ENCODE measurements at regions not wholly inside any gene's neighbourhood (a gene's known extent, or its start where the extent isn't known, plus 50 kb on each side); places are given as distances from the start of the nearest gene placed in this dataset.
"Not testable (repeated sequence)": the region's sequence is repeated elsewhere in the genome, so short reads cannot be mapped to it uniquely, and the experiment has no call there.

DNA sequence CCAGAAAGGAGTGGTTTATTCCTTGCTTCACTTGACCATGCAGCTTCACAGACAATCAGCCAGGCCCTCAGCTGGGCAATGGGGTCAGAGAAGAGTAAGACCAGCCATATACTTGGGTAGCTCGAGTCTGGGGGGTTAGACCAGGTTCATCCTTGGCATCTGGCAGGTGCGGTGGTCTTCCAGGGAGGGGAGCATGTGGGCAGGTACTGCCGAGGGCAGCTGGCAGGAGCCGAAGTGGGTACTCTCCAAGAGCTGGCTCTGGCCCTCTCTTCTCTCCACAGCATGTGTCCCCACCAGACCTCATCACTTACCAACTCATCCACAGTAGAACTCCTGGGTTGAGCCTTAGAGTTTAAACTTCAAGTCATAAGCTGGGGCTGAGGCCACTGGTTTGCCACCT lies 156.8 kb downstream of the FOXD2 start:
- no peak for DNase-seq (ENCODE audit: low read depth)

DNA sequence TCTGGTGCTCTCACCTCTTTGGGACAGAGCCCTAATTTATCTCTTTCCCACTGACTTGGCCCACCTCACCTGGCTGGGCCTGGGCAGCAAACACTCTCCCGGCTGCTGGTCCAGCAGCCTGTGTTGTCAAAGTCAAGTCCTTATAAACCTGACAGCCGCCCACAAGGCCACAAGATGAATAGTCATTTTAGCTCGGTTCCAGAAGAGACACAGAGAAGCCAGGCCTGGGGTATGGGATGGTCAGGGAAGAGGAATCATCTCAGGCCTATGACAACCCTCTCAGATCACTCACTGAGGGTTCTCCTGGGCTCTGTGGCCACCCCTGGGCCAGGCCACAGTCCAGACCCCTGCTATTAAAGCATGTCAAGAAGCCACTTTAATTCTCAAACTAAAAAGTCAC lies 158.5 kb downstream of the FOXD2 start:
- DNase-seq (ENCODE audit: low read depth), result no peak

DNA sequence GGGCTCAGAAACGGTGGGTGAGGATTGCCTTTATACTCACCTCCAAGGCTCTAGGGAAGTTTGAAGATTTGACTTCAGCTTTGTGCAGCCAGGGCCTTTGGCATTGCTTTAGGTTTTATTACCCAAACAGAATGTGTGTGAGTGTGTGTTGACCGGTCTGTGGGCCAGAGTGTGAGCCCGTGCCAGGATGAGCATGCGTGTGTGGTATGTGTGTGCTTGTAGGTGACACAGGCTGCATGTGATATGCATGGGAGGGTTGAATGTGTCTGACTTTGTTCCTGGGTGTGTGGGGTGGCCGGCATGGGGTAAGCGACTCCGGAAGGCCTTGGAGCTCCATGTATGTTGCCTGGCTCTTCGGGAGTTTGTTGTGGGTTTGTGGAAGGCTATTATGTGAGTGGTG lies 160.5 kb downstream of the FOXD2 start:
- DNase-seq (ENCODE audit: low read depth), result no peak

DNA sequence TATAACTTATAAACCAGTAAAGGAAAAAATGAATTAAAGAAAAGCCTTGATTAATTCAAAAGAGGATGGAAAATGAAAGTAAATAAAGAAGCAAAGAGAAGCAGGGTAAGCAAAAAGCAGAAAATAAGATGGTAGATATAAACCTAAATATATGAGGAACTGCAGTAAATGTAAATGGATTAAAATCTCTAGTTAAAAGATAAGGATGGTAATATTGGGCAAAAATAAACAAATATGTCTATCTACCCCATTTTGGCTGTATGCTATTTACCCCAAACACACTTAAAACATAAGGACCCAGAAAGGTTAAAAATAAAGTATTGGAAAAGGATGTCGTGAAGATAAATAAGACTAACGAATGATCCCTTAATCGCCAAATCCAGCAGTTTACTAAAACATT lies 161.9 kb downstream of the FOXD2 start:
- no peak for DNase-seq (ENCODE audit: low read depth)

DNA sequence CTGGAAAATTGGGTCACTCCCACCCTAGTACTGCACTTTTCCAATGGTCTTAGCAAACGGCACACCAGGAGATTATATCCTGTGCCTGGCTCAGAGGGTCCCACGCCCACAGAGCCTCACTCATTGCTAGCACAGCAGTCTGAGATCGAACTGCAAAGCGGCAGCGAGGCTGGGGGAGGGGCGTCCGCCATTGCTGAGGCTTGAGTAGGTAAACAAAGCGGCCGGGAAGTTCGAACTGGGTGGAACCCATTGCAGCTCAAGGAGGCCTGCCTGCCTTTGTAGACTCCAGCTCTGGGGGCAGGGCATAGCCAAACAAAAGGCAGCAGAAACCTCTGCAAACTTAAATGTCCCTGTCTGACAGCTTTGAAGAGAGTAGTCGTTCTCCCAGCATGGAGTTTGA lies 164.6 kb downstream of the FOXD2 start:
- not testable (repeated sequence) for DNase-seq (ENCODE audit: low read depth)

DNA sequence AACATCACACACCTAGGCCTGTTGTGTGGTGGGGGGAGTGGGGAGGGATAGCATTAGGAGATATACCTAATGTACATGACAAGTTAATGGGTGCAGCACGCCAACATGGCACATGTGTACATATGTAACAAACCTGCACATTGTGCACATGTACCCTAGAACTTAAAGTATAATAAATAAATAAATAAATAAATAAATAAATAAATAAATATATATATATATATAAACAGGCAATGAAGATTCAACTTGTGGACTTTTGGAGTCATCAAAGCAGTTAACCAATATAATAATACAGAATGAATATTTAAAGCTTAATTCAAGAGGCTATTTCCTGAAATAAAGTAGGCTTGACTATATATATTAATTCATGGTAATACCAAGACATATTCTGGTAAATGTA lies 167.0 kb downstream of the FOXD2 start:
- DNase-seq (ENCODE audit: low read depth), result not testable (repeated sequence)

DNA sequence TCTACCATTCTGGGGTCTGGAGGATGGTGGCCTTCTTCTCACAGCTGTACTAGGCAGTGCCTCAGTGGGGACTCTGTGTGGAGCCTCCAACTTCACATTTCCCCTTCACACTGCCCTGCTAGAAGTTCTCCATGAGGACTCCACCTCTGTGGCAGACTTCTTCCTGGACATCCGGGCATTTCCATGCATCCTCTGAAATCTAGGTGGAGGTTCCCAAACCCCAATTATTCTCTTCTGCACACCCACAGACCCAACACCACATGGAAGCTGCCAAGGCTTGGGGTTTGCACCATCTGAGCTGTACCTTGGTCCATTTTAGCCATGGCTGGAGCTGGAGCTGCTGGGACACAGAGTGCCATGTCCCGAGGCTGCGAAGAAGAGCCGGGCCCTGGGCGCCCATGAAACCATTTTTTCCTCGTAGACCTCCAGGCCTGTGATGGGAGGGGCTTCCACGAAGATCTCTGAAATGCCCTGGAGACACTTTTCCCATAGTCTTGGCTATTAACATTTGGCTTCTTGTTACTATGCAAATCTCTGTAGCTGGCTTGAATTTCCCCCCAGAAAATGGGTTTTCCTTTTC lies 170.5 kb downstream of the FOXD2 start:
- DNase-seq (ENCODE audit: low read depth), result no peak

DNA sequence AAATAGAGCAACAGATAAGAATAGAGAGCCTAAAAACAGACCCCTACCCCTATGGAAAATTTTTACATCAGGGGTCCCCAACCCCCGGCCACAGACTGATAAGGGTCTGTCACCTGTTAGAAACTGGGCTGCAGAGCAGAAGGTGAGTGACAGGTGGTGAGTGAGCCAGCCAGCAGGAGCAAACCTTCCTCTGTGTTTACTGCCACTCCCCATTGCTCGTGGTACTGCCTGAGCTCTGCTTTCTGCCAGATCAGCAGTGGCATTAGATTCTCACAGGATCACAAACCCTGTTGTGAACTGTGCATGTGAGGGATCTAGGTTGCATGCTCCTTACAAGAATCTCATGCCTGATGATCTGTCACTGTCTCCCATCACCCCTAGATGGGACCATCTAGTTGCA lies 174.1 kb downstream of the FOXD2 start:
- DNase-seq (ENCODE audit: low read depth), result no peak

DNA sequence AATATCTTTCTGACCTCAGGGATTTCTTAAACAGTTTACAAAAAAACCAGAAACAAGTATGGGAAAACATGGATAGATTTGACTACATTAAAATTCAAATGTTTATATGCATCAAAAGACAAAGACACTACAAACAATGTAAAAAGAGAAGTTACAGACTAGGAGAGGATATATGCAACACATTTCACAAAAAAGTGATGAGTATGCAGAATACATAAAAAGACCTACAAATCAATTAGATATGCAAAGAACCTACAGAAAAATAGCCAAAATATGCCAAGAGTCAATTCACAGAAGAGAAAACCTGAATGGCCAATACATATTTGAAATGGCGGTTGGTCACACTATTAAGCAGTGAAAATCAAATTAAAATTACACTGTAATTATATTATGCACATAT lies 175.0 kb downstream of the FOXD2 start:
- DNase-seq (ENCODE audit: low read depth), result no peak

DNA sequence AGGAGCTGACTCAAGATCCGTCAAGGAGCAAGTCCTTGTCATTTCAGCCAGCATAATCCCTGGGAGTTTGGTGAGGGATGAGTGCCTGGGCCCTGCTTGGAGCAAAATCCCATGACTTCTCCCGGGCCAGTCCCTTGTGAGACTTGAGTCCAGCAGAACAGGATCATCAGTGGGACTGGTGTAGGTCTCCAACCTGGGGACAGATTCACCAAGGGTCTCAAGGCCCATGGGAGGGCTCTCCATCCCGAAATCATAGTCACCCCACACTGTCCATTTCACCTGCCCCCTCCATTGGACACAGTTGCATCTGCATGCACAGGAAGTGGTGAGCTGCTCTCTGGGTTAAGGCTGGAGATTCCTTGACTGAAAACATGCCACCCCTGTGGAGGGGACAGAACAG lies 178.2 kb downstream of the FOXD2 start:
- no peak for DNase-seq (ENCODE audit: low read depth)

DNA sequence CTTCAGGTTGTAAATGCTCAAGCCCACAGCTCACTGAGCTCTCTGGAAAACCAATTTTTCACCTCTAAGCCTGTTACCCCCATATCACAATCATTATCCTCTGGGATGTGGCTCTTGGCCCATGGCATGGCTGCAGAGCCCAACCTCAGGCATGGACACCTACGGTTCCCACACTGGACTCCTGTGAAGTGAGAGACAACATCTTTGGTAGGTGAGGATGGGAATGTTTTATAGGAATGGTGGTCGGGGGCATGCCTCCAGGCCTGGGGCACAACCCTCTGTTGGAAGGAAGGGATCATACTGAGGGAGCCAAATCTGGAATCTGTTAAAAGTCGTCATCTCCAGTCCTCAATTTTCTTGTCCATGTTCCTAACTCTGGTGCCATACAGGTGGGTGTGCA lies 179.1 kb downstream of the FOXD2 start:
- DNase-seq (ENCODE audit: low read depth), result no peak

DNA sequence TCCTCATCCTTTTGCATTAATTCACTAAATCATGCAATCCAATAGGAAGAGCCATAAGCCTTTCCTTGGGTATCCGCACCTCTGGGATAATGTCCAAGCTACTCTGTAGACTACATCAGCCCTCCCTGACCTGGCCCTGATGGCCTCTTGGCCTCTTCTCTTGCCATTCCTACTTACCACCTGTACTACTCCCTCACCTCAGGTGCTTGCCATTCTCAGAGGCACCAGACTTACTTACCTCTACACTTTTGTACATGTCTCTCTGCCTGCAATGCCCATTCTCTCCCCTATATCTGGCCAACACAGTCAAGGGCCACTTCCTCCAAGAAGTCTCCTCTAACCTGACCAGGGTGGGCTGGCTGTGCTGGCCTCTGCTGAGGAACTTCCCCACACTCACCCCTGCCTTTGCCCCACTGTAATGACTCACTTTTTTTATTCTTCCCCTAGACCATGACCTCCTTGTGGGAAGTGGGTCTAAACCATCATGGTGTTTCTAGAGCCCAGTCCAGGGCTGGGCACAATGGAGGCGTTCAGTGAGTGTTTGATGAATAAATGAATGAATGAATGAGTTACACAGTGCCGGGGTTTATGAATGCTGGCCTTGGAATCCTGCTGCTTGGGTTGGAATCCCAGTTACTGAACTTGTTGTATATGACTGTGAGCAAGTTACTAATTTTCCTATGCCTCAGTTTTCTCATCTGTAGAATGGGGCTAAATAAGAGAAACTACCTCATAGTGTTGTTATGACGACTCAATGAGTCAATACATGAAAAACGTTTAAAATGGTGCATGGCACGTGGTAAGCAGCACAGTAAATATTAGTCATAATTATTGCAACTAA lies 179.8 kb downstream of the FOXD2 start:
- no peak for DNase-seq (ENCODE audit: low read depth)

DNA sequence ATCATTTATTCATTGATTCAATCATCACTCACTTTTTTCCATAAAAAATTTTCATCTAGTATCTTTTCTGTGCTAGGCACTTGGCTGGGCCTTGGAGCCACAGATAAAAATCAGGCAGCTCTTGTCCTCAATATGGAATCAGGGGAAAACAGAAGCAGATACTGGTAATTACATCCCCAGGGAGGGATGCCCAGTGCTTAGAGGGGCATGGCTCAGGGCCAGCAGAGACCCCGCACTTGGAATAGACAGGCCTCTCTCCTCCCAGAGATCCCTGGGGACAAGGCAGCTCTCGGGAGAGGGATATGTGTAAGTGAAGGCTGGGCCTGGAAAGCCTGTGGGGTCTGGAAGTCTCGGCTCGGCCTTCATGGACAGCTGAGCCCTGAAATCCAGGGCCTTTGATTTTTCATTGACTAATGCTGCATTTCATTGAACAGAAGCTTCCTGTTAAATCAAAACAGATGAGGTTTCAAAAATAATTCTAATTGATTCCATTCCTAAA lies 180.4 kb downstream of the FOXD2 start:
- DNase-seq (ENCODE audit: low read depth), result no peak

DNA sequence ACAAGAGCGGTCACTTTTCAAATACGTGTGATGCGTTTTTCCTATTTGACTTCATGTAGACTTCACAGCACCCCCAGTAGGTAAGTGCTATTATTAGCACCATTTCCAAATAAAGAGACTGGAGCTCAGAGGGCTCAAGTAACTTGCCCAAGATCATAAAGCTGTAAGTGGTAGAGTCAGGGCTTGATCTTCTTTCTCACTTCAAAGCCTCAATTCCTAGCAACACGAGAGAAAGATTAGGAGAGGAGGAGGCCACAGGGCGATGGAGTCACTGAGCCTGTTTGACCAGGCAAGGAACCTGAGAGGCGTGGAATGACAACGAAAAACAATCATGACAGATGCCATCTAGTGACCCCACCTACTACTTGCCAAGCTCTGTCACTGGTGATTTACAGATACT lies 181.0 kb downstream of the FOXD2 start:
- no peak for DNase-seq (ENCODE audit: low read depth)

DNA sequence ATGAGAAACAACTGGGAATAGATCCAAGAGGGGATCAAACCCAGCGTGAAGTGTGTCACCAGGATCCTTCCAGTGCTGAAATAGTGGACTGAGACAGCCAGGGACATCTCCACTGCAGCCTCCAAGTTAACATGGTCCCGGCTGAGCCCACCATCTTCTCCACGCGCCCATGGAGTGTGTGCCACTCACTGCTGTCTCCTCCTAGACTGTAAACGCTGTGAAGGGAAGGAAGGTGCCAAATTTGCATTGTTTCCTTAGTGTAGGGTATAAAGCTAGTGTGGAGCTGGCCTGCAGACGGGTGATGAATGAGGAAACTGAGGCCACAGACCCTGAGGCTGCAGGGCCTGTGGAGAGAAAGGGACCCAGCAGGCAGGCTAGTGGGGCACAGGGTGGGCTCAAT lies 183.6 kb downstream of the FOXD2 start:
- no peak for DNase-seq (ENCODE audit: low read depth)

DNA sequence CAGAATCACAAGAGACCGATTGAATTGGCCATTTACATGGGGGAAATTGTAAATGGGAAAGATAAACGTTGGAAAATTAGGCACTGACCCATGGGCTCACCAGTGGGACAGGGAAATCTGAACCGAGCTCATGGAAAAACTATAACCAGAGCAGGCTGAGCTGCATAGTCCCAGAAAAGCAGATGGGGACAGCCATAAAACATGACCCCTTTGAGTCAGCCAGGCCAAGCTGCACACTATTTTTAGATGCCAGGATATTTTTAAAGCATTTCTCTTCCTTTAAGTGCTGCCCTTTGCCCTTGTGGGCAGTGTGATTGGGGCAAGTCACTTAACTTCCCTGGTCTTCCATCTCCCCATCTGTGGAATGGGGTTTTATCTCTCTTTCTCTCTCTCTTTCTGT lies 184.1 kb downstream of the FOXD2 start:
- no peak for DNase-seq (ENCODE audit: low read depth)

DNA sequence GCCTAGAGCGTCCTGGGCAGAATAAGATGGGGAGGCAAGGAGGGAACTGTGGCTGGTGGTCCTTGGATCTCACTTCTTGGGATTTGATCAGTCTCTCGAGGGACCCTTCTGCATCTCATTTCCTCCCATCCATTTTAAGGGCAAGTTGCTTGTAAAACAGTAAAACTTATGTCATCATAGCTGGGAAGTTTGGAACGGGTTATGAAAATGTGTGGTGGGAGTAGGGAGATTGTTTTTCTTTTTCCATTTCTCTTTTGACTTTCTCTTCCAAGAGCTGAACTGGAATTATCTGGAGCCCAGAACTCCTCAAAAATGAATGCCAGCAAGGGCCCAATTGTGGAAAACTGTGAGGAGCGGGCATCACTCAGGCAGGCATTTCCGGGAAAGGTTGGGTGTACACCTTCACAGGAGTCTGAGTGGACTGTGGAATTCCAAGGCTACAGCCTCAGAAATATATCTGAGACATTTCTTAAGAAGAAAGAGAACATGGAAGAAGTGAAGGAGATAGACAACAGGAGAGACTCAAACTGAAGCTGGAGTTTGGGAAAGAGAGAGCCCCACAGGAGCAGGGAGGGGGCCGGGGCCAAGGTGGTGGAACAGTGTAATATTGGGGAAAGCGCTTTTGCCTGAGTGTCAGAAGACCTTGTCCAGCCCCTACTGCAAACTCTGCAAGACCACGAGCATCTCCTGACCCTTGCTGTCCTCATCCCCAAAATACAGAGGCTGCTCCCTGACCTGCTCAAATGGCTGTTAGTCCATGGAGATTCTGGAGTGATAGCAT lies 185.1 kb downstream of the FOXD2 start:
- no peak for DNase-seq (ENCODE audit: low read depth)

DNA sequence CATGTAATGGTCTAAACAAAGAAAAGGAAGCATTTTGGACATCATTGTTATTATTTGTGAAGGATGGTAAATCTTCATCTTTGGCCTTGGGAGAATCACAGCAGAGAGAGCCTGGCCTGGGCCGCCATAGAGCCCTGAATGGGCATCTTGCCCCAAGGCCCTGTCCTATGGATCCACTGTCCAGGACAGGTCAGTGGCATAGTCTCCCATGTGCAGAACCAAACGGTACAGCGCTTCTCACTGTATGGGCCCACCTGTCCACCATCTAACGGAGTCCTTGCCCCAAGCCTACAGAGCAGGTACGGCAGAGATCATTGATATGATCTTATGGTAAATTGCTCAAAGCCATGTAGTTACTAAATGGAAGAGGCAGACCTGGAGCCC lies 185.7 kb downstream of the FOXD2 start:
- no peak for DNase-seq (ENCODE audit: low read depth)

DNA sequence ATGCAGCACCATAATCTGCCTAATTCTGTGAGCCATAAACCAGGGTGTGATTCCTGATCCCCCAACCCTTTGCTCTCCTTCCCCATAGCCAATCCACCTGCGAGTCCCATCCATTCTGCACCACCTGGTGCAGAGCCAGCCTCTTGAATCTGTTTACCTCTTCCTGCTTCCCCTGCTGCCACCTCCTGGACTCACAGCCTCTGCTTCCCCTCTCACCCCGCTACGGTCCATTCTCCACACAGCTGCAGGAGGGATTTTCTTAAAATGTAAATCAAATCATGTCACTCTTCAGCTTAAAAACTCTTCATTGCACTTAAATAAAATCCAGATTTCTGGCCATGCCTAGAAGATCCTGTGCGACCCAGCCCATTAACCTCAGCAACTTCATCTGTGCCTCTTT lies 186.7 kb downstream of the FOXD2 start:
- no peak for DNase-seq (ENCODE audit: low read depth)

DNA sequence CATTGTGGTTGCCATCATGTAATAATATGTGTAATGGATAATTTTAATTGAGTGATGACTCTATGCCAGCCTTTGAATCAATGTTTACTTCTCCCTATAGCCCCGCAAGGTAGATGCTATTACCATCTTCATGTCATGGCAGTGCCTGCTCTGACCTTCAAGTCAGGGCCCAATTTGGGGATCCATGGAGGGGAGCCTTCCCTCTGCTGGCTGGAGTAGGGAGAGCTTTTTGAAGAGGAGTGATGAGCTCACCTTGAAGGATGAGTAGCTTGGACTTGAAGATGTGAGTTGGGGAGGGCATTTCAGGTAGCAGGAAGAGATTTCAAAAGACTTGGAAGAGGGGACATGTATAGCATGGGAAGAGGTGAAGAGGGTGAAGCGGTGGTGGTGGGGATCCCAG lies 189.2 kb downstream of the FOXD2 start:
- DNase-seq (ENCODE audit: low read depth), result no peak

DNA sequence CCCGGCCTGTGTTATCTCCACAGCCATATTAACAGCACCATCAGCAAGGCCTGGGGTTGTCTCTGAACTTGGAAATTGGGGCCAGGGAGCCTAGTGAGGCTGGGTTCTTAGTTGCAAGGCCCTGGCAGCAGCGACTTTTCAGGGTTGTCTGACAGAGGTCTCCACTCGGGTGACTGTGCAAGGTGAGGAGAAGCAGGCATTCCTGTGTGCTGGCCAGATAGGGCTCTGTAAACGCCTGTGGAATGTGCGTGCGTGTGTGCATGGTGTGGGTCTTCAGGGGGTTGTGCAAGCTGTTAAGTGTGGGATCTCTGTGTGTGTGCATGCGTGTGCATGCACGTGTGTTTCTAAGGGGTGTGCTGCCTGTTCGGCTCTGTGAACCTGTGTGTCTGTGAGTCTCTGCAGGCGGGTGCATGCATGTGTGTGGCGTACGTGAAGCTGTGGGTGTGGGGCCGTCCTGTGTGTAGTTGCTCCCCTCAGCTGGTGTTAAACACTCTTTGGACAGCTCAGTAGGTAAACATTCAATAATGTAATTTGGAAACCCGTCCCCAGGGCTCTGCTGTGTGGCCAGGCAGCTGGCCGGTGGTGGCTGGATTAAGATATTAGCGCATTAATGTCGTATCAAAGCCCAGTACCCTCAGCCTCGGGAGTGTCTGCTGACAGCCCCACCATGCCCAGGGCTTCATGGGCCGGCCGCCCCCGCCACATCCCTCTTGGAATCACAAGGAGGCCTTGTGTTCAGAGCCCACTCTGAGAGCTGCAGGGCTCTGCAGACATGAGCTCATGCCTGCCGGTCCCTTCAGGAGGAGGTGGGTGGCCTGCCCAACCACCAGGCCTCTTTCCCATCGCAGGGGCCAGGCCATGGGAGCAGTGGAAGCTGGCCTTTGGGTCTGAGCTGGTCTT lies 189.9 kb downstream of the FOXD2 start:
- no peak for DNase-seq (ENCODE audit: low read depth)

DNA sequence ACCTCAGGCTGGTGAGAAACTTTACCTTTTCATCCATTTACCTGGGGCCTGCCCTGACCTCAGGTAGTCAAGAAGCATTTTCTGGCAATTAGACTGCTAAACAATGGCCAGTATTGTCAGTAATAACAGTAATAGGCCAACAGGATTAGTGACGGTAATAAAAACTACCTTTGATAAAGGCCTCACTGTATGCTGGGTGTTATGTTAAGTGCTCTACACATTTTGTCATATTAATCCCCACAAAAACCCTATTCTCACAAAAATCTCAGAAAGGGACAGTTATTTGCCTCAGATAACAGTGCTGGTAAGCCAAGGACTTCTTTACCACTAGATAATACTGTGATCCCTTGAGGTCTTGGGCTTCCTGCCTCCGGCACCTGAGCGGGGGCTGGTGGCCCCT lies 191.4 kb downstream of the FOXD2 start:
- no peak for DNase-seq (ENCODE audit: low read depth)
